SK-N-SH treated with all-trans-retinoic acid at 6 μM for 48 hours (cell line): ENCODE measurements at regions not wholly inside any gene's neighbourhood (a gene's known extent, or its start where the extent isn't known, plus 50 kb on each side); places are given as distances from the start of the nearest gene placed in this dataset.

Experiments
- ATAC-seq: fragments of 200-7000 bp; cut with Tn5 transposase; 3 replicates; pipeline ENCODE4 v1.9.1; 2020; ENCODE audit warnings: mild to moderate bottlenecking, moderate library complexity
- ARNTL ChIP-seq: fragments of 450-650 bp; formaldehyde crosslinking; IDR thresholded peaks from 2 replicates; pipeline ENCODE4 v1.5.0; 2020; ENCODE audit warnings: low read depth, mild to moderate bottlenecking, moderate library complexity, borderline replicate concordance
- BACH2 ChIP-seq: fragments of 250-450 bp; sonication (Bioruptor Pico); IDR thresholded peaks from 2 replicates; pipeline ENCODE4 v1.9.0; 2021; ENCODE audit warnings: mild to moderate bottlenecking, borderline replicate concordance
- CREB5 ChIP-seq: fragments of 250-450 bp; sonication (Bioruptor Pico); IDR thresholded peaks from 2 replicates; pipeline ENCODE4 v1.5.1; 2020; ENCODE audit warnings: low read depth, mild to moderate bottlenecking, moderate library complexity
- CSDC2 ChIP-seq: fragments of 250-450 bp; sonication (Bioruptor Pico); IDR thresholded peaks from 2 replicates; pipeline ENCODE4 v1.5.0; 2020; ENCODE audit warnings: mild to moderate bottlenecking, moderate library complexity
- ESRRG ChIP-seq: fragments of 250-450 bp; sonication (Bioruptor Pico); IDR thresholded peaks from 2 replicates; pipeline ENCODE4 v1.6.1; 2021; ENCODE audit warnings: mild to moderate bottlenecking
- GLIS3 ChIP-seq: fragments of 250-450 bp; sonication (Bioruptor Pico); IDR thresholded peaks from 2 replicates; pipeline ENCODE4 v1.5.0; 2020; ENCODE audit warnings: mild to moderate bottlenecking, moderate library complexity
- ISL1 ChIP-seq: fragments of 250-450 bp; sonication (Bioruptor Pico); IDR thresholded peaks from 2 replicates; pipeline ENCODE4 v2.1.2; 2022; ENCODE audit warnings: mild to moderate bottlenecking, moderate library complexity
- OSR1 ChIP-seq: fragments of 250-450 bp; sonication (Bioruptor Pico); IDR thresholded peaks from 2 replicates; pipeline ENCODE4 v1.8.0; 2022; ENCODE audit warnings: moderate library complexity, mild to moderate bottlenecking, inconsistent platforms
- PATZ1 ChIP-seq: fragments of 250-450 bp; sonication (Bioruptor Pico); IDR thresholded peaks from 2 replicates; pipeline ENCODE4 v1.8.0; 2020; ENCODE audit warnings: mild to moderate bottlenecking, moderate library complexity, borderline replicate concordance
- POU6F1 ChIP-seq: fragments of 250-450 bp; sonication (Bioruptor Pico); IDR thresholded peaks from 2 replicates; pipeline ENCODE4 v1.8.0; 2021; ENCODE audit warnings: low read depth, mild to moderate bottlenecking, moderate library complexity, borderline replicate concordance
- PPARA ChIP-seq: fragments of 250-450 bp; sonication (Bioruptor Pico); IDR thresholded peaks from 2 replicates; pipeline ENCODE4 v1.5.0; 2020; ENCODE audit warnings: mild to moderate bottlenecking, borderline replicate concordance
- RARB ChIP-seq: fragments of 250-450 bp; sonication (Bioruptor Pico); IDR thresholded peaks from 2 replicates; pipeline ENCODE4 v1.8.0; 2021; ENCODE audit warnings: mild to moderate bottlenecking, moderate library complexity
- SNAI2 ChIP-seq: fragments of 250-450 bp; sonication (Bioruptor Pico); IDR thresholded peaks from 2 replicates; pipeline ENCODE4 v1.5.0; 2020; ENCODE audit warnings: mild to moderate bottlenecking, moderate library complexity
- TCF4 ChIP-seq: fragments of 250-450 bp; sonication (Bioruptor Pico); IDR thresholded peaks from 2 replicates; pipeline ENCODE4 v1.8.0; 2021; ENCODE audit warnings: mild to moderate bottlenecking, moderate library complexity, borderline replicate concordance
- TOX ChIP-seq: fragments of 250-450 bp; sonication (Bioruptor Pico); IDR thresholded peaks from 2 replicates; pipeline ENCODE4 v1.8.0; 2021; ENCODE audit warnings: mild to moderate bottlenecking, moderate library complexity, borderline replicate concordance
- ZFP3 ChIP-seq: fragments of 250-450 bp; sonication (Bioruptor Pico); IDR thresholded peaks from 2 replicates; pipeline ENCODE4 v1.5.0; 2020; ENCODE audit warnings: mild to moderate bottlenecking, moderate library complexity
- ZFP30 ChIP-seq: fragments of 450-650 bp; formaldehyde crosslinking; IDR thresholded peaks from 2 replicates; pipeline ENCODE4 v1.5.0; 2022; ENCODE audit warnings: mild to moderate bottlenecking, moderate library complexity
- ZNF565 ChIP-seq: fragments of 450-650 bp; formaldehyde crosslinking; conservative IDR thresholded peaks from 2 replicates; pipeline ENCODE4 v1.5.0; 2020; ENCODE audit warnings: low read depth, mild to moderate bottlenecking, moderate library complexity
- ZNF70 ChIP-seq: fragments of 450-650 bp; formaldehyde crosslinking; IDR thresholded peaks from 2 replicates; pipeline ENCODE4 v1.5.0; 2020; ENCODE audit warnings: mild to moderate bottlenecking, moderate library complexity
- TF ChIP-seq, protein P1 (sequence below): fragments of 250-450 bp; sonication (Bioruptor Pico); IDR thresholded peaks from 2 replicates; pipeline ENCODE4 v1.5.1; 2021; ENCODE audit warnings: mild to moderate bottlenecking, moderate library complexity

GRCh38 chr14:99321955-99322730 lies 50.1 kb upstream of the BCL11B start:
- TF ChIP-seq ESRRG (CRISPR knock-in tag) = no peak
- no peak for TF ChIP-seq TCF4 (CRISPR knock-in tag)
- no peak for TF ChIP-seq ARNTL (CRISPR knock-in tag)
- no peak for TF ChIP-seq SNAI2 (CRISPR knock-in tag)
- no peak for TF ChIP-seq RARB
- no peak for TF ChIP-seq ISL1
- no peak for TF ChIP-seq TOX
- TF ChIP-seq ZFP30 = no peak
- TF ChIP-seq ZFP3 = no peak
- no peak for TF ChIP-seq GLIS3
- TF ChIP-seq OSR1 (CRISPR knock-in tag) = no peak
- no peak for TF ChIP-seq ZNF565 (CRISPR knock-in tag)
- TF ChIP-seq BACH2 (CRISPR knock-in tag) = no peak
- TF ChIP-seq, protein P1, sequence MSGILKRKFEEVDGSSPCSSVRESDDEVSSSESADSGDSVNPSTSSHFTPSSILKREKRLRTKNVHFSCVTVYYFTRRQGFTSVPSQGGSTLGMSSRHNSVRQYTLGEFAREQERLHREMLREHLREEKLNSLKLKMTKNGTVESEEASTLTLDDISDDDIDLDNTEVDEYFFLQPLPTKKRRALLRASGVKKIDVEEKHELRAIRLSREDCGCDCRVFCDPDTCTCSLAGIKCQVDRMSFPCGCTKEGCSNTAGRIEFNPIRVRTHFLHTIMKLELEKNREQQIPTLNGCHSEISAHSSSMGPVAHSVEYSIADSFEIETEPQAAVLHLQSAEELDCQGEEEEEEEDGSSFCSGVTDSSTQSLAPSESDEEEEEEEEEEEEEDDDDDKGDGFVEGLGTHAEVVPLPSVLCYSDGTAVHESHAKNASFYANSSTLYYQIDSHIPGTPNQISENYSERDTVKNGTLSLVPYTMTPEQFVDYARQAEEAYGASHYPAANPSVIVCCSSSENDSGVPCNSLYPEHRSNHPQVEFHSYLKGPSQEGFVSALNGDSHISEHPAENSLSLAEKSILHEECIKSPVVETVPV (CRISPR knock-in tag) = no peak
- no peak for TF ChIP-seq CREB5
- TF ChIP-seq POU6F1 (CRISPR knock-in tag) = no peak
- no peak for TF ChIP-seq CSDC2 (CRISPR knock-in tag)
- TF ChIP-seq ZNF70 (CRISPR knock-in tag) = no peak
- TF ChIP-seq PPARA (CRISPR knock-in tag) = no peak
- TF ChIP-seq PATZ1 (CRISPR knock-in tag) = no peak
- ATAC-seq = no peak
